ENCODE measurements at regions not wholly inside any gene's neighbourhood (a gene's known extent, or its start where the extent isn't known, plus 50 kb on each side); places are given as distances from the start of the nearest gene placed in this dataset.

DNA sequence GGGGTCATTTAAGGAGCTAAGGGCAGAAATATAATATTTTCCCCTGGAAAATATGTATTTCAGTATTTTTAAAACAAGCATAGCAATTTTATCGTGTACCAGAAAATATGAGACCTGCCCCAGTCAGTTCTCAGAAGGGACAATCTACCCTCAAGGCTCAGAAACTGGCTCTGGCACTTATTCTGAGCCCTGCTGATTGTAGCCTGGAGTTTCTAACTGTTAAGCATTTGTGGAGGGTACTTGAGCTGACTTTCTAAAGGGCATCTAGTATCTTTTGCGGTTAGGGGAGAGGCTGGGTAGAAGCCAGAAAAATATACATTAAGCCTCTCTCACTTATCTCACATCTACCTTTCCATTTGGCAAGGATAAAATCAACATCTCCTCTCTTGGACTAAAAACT is 71.3 kb upstream of the FSHB start:
- DNase-seq (ENCODE audit: low read depth): no peak

DNA sequence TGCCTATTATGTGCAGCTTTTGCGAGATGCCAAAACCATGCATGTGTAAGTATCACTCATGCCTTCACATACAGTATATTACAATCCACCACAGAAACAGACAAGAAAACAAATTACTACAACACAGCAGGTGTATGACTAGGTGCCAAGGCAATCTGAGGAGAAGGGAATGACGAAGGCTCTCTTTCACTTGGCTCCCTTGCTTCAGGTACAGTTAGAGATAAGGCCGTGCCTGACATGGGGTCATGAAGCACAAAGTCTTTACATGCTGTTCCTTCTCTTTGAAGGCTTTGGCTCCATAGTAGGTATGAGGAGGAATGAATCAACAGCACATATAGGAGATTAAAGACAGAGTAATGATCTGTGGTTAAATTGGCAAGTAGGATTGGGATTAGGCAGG is 65.2 kb upstream of the FSHB start:
- no peak for DNase-seq (ENCODE audit: low read depth)

DNA sequence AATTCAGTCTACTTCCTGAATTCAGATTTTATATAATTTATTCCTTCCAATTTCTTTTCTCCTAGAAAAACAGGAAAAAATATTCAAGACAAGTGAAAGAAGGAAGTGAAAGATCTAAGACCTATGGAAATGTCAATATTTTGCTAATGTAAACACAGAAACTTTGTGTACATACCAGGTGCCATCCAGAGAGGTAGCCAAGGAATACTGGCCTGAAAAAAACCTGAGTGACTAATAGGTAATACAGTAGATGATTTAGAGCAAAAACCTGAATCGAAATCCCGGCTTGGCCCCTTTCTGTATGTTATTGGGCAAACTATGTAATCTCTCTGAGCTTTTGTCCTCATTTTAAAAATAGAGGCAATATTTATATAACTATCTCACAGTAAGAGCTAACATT is 59.2 kb upstream of the FSHB start:
- no peak for DNase-seq (ENCODE audit: low read depth)

DNA sequence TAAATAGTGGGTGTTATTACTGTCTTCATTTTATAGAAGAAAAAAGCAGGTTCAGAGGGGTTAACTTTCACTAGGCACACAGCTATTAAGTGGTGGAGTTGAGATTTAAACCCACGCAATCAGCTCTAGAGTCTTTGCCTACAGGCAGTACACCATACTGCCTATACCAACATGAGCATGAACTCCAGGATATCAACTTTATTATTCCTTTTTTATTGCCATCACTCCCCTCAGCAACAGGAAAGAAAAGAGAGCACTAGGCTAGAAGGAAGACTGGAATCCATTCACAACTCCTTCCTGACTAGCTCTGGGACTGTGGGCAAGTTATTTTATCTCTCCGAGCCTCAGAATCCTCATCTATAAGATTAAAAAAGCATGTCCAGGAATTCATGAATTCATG is 58.7 kb upstream of the FSHB start:
- DNase-seq (ENCODE audit: low read depth): no peak

DNA sequence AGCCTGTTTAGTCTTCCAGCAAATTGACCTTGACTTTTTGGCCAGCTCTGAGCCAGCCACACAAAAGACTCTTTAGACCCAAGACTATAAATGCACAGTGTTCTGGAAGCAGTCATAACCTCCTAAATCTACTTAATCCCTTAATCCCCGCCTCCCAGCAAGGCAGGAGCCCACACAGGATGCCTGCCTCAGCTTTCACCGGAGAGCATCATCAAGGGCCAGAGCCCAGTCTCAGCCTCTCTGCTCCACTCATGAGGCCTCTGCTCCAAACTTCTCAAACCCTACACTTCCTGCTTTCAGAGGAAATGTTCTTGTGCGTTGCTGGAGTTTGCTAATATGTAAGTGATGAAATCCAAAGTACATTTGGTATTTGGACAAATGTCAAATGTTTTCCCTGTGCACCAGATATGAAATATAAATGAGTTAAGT is 57.9 kb upstream of the FSHB start:
- DNase-seq (ENCODE audit: low read depth): no peak

- no peak for DNase-seq (ENCODE audit: low read depth)
Measured at GRCh38 chr11:30174265-30175020, 56.4 kb upstream of the FSHB start.

All from ELR (cell line).